Renal cortex interstitium (tissue), 11 donors: ENCODE measurements at regions not wholly inside any gene's neighbourhood (a gene's known extent, or its start where the extent isn't known, plus 50 kb on each side); places are given as distances from the start of the nearest gene placed in this dataset.

Experiments
- DNase-seq, 11 donors: peaks; one replicate each; pipeline ENCODE4 v3.0.0-alpha.2; 2013; ENCODE audit warnings: low read depth in 9 of 11, low spot score in 4 of 11; ENCODE audit errors: extremely low read depth in 1 of 11

DNA sequence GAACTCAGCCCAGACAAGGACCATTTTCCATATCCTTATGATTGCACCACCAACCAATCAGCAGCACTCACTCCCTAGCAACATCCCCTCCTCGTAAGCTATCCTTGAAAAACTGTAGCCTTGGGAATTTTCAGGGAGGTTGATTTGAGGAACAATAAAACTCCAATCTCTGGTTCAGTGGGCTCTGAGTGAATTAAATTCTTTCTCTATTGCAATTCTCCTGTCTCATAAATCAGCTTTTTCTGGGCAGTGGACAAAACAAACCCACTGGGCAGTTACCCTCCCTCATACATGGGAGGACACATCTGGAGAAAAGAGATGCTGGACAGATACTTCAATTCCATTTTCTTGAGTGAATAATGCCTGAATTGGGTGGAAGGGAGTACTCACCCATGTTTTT lies 115.4 kb upstream of the STXBP5 start:
- DNase-seq, result no peak

DNA sequence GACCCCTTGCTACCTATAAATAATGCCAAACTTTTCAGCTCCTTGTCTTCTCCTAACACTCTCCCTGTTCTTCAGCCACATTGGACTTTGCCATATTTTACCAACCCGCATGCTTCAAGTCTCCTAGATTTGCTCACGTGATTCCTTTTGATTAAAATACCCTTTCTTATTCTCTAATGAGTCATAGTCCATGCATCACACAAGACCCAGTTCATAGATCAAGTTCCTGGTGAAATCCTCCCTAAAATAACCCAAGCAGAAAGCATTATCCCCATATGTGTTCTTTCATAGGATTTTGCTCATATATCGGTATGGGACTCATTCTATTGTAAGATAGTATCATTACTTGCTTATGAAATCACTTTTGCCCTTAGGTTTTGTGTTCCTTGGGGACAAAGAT lies 108.9 kb upstream of the STXBP5 start:
- no peak for DNase-seq

DNA sequence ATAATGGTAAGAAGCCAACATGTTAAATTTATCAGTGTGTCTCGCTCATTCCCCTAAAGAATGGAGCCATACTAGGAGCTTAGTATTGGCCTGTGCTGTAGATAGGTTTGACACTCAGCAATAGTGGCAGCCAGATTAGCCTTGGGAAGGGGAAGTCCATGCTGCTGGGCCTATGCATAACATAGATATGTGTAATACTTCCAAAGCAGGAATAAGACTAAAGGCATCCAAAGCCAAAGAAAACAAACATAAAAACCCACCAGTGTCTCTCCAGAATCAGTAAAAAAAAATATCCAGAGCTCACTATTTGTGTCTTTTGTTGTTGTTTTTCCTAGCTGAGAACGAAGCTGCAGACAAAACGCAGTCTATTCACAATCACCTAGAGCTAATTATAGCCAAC lies 104.2 kb upstream of the STXBP5 start:
- DNase-seq, result no peak

DNA sequence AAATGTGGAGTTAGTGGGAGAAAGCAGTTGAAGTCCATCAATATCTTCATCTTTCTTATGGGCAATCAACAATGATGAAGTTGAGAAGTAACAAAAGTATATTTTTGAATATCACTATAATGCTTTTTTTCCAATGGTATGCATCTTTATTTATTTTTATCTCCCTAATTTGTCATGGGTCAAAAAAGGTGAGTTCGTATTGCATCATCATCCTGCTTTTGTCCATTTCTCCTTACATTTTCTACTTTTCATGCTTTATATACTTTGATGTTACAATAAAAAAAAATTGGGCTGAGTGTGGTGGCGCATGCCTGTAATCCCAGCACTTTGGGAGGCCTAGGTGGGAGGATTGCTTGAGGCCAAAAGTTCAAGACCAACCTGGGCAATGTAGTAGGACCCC lies 101.2 kb upstream of the STXBP5 start:
- DNase-seq, result no peak

DNA sequence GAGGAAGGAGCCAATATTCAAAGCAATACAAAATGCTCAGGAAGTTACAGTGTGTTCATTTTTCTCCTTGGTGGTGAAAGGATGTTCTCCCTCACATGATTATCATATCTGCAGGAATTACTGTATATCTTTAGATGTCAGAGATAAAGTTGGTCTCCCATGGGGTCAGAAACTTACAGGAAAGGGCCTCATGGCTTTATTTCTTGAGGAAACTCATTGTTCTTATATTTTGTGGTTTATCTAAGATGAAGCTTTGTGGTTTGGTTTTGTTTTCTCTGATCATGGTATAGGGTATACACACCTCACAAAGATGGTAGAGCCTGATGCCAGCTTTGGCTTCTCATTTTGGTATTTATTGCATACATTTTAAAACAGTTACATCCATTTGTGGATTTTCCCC lies 100.5 kb upstream of the STXBP5 start:
- DNase-seq, result no peak

DNA sequence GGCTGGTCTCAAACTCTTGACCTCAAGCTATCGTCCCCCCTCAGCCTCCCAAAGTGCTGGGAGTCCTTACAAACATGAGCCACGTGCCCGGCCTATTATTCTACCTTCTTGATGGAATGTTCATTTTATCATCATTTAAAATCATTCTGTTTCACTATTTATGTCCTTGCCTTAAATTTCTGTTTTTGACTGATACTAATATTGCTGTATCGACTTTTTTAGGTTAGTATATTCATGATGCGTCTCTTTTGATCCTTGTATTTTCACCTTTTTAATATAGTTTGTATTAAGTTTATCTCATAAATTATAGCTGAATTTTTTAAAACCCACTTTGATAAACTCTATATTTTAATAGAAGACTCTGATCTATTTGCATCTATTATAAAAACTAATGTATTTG lies 98.4 kb upstream of the STXBP5 start:
- no peak for DNase-seq

DNA sequence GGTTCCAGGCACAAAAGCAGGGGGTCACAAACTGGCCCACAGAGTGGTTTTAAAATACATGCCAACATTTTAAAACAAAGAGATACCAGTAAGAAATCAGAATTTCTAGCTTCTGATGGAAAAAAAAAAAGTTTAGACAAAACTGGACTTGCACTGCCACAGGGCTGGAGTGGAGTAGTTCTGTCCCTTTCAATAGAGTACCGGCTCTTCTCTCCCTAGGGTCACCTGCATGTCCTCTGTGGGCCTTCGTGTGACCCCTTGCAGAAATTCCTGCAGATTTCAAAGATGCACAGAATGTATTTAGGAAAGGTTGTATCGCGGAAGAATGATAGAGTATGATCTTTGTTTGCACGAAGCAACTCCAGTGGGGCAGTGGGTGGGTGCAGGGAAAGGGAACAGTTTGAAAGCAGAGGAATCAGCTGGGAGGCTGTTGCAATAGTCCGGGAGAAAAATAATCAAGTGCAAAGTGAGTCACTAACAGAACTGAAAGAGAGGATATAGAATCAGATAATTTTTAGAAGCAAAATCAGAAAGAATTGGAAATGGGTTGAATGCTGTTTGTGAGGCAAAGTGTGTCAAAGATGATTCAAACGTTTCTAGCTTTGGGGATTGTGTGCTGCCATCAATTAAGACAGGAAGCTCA lies 97.3 kb upstream of the STXBP5 start:
- DNase-seq, result no peak

DNA sequence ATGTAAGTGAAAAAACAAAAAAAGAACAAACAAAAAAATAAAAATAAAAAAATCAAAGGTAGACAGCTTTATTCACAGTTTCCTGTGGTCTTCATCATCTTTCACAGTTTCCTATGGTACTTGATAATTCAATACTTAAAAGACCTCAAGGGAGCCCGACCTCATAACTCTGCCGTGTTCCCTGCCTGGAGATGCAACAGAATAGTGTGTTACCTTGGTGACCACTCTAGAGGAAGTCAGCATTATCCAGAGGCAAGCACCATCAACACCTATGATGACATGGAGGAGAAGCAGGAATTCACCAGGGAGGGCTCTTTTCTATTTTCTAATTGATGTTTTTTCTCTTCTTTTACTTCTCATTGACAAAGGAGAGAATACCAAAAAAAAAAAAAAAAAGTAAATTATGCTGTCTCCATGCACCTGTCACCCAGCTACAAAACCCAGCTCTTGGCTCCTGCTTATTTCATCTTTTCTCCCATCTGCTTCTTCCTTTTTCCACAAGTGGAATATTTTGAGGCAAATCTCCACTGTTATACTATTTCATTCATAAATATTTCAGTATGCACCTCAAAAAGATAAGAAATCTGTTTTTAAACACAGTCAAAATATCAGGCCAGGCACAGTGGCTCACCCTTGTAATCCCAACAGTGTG lies 95.8 kb upstream of the STXBP5 start:
- no peak for DNase-seq

DNA sequence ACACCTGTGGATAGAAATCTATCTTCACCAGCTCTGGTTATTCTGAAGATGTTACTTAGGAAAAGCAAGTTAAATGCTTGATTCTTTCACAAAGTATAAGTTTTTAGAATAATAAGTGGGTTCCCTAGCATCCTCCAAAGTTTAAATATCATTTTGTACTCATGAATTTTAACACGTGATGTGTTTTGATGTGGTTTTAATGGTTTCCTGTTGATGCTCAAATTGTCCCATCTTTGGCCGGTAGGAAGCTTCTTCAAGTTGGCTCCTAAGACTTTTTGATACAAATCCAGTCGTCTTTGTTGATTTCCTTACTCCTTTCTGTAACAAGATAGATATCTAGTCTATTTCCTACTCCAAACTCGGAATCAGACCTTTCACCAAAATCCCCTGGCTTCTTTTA lies 94.5 kb upstream of the STXBP5 start:
- DNase-seq, result no peak

DNA sequence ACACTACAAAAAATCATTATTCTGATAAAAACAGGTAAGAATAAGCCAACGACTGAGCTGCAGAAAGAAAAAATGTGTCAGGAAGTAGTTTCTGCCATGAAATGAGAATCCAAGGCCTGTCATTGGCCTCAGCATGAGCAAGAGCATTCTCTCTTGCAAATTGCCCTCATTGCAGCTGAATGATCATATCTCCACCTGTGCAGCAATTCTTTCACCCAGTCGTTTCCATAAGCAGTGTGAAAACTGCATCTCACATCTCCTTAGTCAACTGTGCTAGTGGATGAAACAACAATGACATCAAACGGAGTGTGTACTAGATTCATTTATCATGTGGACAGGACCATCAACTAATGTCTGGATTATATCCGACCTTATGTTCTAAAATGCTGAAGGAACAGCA lies 88.2 kb upstream of the STXBP5 start:
- no peak for DNase-seq

DNA sequence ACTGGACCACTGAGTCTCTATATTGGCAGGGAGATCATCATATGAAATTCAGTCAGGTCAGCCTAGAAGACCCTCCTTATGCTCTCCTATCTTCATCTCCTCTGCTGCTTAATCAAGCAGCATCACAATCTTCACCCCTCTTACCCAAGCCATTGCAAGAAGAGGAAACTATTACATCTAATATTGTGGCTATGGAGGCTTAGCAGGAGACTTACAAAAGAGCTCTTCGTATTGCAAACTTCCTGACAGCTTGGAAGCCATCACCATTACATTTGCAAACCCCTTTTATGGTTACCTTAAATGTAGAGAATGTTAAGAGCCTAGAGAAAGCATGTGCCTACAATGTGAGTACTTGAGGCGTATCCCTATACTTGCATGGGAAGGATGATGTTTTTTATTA lies 87.2 kb upstream of the STXBP5 start:
- DNase-seq, result no peak

DNA sequence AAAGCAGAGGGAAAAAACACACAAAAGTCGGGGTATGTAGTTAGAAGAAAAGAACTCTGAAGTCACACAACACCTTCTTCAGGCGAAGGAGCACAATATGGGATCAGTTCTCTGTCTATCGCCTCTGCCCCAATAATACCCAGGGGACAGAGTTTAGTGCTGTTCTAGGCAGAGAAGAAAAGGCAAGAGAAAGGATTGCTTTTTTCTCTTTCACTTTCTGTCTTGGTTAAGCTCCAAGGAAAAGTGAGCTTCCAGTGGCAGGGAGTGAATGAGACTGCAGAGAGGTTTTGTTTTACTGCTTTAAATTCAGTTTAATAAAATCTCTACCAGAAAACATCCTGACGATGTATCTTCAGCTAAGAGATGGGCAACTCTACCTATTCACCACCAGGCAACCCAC lies 86.6 kb upstream of the STXBP5 start:
- no peak for DNase-seq

DNA sequence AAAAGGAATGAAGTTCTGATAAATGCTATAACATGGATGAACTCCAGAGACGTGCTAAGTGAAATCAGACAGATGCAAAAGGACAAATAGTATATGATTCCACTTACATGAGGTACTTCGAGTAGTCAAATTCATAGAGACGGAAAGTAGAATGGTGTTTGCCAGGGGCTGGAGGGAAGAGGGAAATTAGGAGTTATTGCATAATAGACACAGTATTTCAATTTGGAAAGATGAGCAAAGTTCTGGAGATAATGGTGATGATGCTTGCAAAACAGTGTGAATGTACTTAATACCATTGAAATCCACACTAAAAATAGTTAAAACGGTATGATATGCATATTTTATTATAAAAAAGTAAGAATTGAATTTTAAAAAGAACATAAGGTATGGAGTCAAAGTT lies 84.9 kb upstream of the STXBP5 start:
- DNase-seq, result no peak

DNA sequence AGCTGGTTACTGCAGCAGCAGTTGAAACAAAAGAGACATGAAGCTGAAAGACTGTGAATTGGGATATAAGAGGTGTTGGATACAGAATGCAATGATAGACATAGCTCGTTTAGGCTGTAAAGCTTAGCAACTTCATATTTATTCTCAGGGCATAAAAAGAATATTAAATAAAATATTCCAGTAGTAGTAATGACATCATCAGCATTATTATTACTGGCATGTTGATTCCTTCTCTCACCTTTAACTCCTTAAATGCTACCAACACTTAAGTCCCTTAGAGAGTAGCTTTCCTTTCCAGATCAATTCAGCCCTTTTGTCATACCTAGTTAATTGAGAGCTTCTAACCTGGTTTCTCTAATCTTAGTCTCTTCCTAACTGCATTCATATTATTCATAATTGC lies 81.4 kb upstream of the STXBP5 start:
- no peak for DNase-seq

DNA sequence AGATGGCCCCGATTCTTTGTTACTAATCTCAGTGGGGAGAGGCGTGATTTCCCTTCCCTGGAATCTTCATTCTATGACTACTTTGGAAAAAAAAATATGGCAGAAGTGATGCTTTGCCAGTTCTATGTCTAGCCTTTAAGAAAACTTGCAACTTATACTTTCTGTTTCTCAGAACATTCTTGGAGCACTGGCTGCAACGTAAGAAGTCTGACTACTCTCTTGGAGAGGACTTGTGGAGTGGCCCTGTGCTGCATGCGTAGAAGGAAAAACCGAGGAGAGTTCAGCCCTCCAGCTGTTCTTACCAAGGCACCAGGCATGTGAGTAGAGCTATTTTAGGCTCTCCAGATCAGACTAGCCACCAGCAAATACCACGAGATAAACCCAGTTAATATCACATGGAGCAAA lies 77.6 kb upstream of the STXBP5 start:
- DNase-seq, result no peak

DNA sequence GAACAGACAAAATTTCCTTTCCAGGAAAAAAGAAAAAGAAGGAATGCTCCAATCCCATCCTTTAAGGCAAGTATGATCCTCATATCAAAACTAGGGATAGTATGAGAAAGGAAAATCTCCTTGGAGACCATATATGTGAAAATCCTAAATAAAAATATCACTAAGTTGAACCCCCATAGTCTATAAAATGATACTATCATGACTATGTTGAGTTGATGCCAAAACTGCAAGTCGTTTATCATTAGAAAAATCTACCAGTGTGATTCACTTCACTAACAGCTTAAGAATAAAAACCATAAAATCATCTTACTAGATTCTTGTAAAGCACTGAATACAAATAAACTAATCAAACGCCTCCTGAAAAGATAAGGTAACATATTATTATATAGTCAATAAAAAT lies 76.6 kb upstream of the STXBP5 start:
- DNase-seq, result no peak

DNA sequence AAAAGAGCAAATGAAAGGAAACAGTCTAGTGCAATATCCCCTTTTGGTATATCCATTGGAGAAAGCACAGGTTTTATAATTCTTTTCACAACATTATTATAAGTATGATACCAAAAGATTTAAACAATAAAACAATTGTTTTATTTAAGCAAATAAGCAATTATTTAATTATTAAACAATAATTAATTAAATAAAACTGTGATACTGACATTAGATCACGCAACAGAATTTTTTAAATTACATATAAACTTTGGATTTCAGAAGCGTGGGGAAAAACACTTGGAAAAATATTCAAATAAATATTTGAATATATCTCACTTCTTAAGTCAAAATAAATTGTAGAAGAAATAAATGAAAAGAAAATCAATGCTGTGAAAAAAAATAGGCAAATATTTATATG lies 76.2 kb upstream of the STXBP5 start:
- no peak for DNase-seq

DNA sequence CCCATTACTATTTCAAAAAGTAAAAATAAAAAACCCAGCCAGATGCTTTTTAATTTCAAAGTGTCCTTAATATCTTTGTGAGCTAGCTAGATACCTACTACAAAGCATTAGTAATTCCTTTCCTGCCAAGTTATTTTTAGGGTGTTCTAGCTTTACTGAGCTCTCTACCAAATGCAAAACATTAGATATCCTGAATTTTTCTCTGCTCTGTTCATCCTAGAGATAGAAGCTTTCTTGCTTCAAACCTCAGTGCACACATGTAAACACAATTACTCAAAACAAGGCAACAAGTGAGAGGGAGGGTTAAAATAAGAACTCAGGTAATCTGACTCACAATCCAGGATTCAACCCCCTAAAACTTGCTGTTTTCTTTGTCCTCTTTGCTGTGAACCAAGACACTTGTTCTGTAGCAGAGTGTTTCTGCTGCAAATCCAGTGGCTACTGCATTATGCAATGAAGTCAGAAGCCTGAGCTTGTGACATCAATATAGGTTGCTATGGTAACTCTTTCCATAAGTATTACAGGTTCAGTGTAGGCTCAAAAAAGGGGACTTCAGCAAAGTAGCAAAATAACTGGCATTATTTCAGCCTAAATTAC lies 72.6 kb upstream of the STXBP5 start:
- no peak for DNase-seq

DNA sequence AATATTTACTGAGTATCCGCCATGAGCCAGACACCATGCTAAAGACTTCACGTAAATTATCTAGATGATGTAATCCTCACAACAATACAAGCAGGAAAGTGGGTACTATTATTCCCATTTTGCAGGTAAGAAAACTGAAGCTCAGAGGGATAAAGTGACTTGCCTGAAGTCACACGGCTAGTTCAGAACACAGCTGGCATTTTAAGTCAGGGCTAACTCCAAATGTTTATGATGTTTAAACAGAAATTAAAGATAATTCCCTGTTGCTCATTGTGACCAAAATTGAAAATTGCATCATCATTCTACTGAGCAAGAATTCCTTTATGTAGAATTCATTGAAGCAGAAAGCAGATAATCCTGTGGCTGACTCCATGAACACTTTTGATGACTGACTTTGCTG lies 71.3 kb upstream of the STXBP5 start:
- DNase-seq, result no peak

DNA sequence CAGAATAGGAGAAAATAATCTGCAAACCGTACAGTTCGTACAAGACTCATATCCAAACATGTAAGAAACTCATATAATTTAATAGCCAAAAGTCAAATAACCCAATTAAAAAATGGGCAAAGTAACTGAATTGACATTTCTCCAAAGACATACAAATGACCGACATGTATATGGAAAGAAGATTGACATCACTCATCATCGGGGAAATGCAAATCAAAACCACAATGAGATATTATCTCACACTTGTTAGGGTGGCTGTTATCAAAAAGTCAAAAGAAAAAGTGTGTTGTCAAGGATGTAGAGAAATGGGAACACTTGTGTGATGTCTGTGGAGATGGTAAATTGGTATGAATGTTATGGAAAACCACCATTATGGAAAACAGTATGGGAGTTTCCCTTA lies 70.5 kb upstream of the STXBP5 start:
- no peak for DNase-seq

DNA sequence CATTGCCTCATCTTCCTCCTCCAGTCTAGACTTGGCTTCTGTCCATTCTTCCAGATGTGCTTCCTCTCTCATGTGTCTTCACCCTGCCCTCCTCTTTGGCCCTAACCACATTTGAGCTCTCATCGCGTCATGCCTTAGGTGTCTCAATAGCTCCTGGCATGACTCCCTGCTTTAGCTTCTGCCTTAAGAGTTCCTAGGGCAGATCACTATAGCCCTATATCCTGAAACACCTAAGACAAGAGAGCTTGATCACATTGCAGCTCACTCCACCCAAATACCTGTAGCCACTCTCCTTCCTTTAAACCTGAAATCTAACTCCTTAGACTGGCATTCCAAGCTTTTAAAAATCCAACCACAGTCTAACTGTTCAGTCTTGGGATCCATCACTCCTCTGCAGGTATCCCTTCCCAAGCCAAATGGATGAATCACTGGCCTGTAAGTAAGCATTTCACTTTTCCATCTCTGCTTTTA lies 69.0 kb upstream of the STXBP5 start:
- DNase-seq, result no peak
